ENCODE measurements at regions not wholly inside any gene's neighbourhood (a gene's known extent, or its start where the extent isn't known, plus 50 kb on each side); places are given as distances from the start of the nearest gene placed in this dataset.

DNA sequence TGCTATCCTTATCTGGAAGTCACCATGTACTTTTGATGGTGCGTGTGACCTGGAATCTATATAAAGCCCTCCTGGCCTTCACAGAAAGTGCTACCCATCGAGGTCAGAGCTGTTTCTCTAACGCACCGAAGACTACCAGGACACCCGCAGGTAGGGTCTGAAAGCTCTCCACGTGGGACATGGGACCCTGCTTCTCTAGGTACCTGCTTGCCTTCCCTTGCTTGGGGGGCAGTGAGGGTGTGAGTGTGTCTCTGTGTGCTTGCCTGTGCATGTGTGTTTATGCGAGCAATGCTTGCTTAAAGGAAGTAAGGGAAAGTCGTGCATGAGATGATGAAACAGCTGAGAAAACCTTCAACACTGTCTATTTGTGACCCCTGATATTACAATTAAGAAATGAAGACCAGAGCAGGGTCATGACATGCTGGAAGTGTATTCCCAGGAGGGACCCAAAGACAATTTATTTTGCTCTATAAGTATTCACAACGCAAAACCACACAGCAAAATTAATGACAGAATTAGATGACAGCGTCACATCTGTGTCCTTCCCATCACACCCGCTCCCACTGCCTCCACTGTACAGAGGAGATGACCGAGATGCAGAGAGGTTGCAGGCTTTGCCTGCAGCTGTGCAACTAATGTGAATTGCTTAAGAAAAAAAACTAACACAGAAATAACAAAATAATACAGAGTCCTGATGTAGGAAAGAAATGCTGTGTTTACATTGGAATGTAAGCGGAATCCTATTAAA, 76.4 kb upstream of the HELT start:
- DNase-seq (ENCODE audit: low spot score in 2 of 2) = no peak
- Histone ChIP-seq H3K4me1 (no peaks in the 10 kb centered on the region), H3K4me3 (no peak overlapping the region), H3K9me3 (no peaks in the 10 kb centered on the region), H3K27me3 (ENCODE audit: low read depth) (peaks cover 7% of the 10 kb centered on the region; the same call in 1 of the 2 replicates), H3K36me3 (replicated peaks) (no peaks in the 10 kb centered on the region)
- in situ Hi-C loops (cut with MboI; ENCODE audit: low sequenced_read_pairs) = no loop called here

- no peaks in the 10 kb centered on the region for H3K4me1 ChIP-seq
- in situ Hi-C loops (cut with MboI; ENCODE audit: low sequenced_read_pairs) = no loop called here
Observed at GRCh38 chr4:184942444-184943425, 75.6 kb upstream of the HELT start.

DNA sequence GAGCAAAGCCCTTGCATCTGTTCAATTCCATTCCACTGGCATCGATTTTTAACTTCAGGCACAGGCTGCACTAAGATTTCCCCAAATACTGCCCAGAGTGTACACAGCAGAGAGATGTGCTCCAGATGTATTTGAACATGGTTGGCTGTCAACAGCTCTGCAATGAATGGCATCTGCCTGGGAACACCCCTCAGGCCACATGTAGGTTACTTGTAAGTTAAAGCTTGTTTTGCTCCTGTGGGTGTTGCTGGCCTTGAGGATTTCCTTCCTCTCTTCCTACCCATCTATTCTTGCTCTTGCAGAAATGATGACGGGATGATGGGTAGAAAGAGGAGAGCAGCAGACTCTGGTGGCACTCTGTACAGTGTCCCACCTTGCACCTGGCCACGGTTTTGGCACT, 69.3 kb upstream of the HELT start:
- Histone ChIP-seq H3K36me3 (replicated peaks) (no peaks in the 10 kb centered on the region), H3K27me3 (ENCODE audit: low read depth) (peaks cover 7% of the 10 kb centered on the region; the same call in 1 of the 2 replicates), H3K4me3 (no peak overlapping the region), H3K9me3 (no peaks in the 10 kb centered on the region), H3K4me1 (no peaks in the 10 kb centered on the region)
- in situ Hi-C loops (cut with MboI; ENCODE audit: low sequenced_read_pairs) = no loop called here
- DNase-seq (ENCODE audit: low spot score in 2 of 2) = no peak

More at GRCh38 chr4:184942444-184943425, 75.6 kb upstream of the HELT start:
- H3K9me3 ChIP-seq = no peaks in the 10 kb centered on the region
- DNase-seq (ENCODE audit: low spot score in 2 of 2) = no peak
- H3K27me3 ChIP-seq (ENCODE audit: low read depth) = peaks cover 7% of the 10 kb centered on the region; the same call in 1 of the 2 replicates
- no peaks in the 10 kb centered on the region for H3K36me3 ChIP-seq (replicated peaks)
- no peak overlapping the region for H3K4me3 ChIP-seq

DNA sequence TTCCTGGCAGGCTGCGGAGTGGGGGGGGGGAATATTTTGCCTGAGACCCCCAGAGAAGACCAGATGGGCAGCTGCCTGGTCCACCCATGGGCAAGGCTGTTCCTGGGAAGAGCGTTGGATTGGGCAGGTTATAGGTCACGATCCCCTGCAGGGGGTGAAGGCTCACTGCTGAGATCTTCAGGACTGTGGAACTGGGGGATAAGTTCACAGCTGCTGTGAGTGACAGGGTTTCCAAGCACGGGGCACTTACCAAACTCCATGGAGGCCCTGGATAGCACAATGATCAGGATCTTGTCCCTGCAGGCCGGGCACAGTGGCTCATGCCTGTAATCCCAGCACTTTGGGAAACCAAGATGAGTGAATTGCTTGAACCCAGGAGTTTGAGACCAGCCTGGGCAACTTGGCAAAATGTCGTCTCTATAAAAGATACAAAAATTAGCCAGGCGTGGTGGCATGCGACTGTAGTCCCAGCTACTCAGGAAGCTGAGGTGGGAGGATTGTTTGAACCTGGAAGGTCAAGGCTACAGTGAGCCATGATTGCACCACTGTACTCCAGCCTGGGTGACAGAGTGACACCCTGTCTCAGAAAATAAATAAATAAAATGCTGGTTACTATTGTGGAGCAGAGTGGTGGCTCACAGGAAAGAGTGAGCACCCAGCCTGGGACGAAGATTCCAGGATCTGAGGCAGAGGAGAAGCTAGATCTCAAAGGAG, 68.0 kb upstream of the HELT start:
- H3K9me3 ChIP-seq = no peaks in the 10 kb centered on the region
- H3K27me3 ChIP-seq (ENCODE audit: low read depth) = peaks cover 7% of the 10 kb centered on the region; the same call in 1 of the 2 replicates
- in situ Hi-C loops (cut with MboI; ENCODE audit: low sequenced_read_pairs) = no loop called here
- no peaks in the 10 kb centered on the region for H3K36me3 ChIP-seq (replicated peaks)
- no peak overlapping the region for H3K4me3 ChIP-seq
- H3K4me1 ChIP-seq = no peaks in the 10 kb centered on the region
- no peak for DNase-seq (ENCODE audit: low spot score in 2 of 2)

GRCh38 chr4:184950926-184951325, 67.4 kb upstream of the HELT start:
- no peaks in the 10 kb centered on the region for H3K9me3 ChIP-seq
- no peak for DNase-seq (ENCODE audit: low spot score in 2 of 2)
- no peak overlapping the region for H3K4me3 ChIP-seq
- in situ Hi-C loops (cut with MboI; ENCODE audit: low sequenced_read_pairs) = no loop called here
- H3K4me1 ChIP-seq = no peaks in the 10 kb centered on the region
- H3K27me3 ChIP-seq (ENCODE audit: low read depth) = peaks cover 3% of the 10 kb centered on the region; the same call in 1 of the 2 replicates
- no peaks in the 10 kb centered on the region for H3K36me3 ChIP-seq (replicated peaks)

GRCh38 chr4:184951668-184952160, 66.6 kb upstream of the HELT start:
- no peaks in the 10 kb centered on the region for H3K4me1 ChIP-seq
- in situ Hi-C loops (cut with MboI; ENCODE audit: low sequenced_read_pairs) = no loop called here

DNA sequence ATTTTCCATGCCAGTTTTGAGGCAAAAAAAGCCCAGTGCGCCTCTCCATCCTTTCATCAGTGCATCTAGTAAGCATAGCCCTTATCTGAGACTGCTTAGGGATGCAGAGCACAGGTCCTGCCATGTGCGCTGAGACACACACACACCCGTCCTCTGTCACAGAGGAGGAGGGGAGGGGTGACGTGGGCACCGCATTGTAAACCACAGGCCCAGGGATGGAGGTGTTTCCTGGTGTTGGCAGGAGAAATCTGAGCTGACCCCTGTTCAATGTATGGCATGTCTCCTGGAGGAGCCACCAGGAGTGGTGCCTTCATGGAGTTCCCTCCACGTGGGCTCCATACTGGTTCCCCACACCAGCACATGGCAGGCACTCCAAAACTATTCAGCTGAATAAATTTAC, 65.8 kb upstream of the HELT start:
- no peak for DNase-seq (ENCODE audit: low spot score in 2 of 2)
- H3K36me3 ChIP-seq (replicated peaks) = no peaks in the 10 kb centered on the region
- in situ Hi-C loops (cut with MboI; ENCODE audit: low sequenced_read_pairs) = no loop called here
- H3K9me3 ChIP-seq = no peaks in the 10 kb centered on the region
- H3K4me1 ChIP-seq = no peaks in the 10 kb centered on the region
- H3K4me3 ChIP-seq = no peak overlapping the region
- no peaks in the 10 kb centered on the region for H3K27me3 ChIP-seq (ENCODE audit: low read depth)

More at GRCh38 chr4:184951668-184952160, 66.6 kb upstream of the HELT start:
- DNase-seq (ENCODE audit: low spot score in 2 of 2) = no peak
- Histone ChIP-seq H3K4me3 (no peak overlapping the region), H3K36me3 (replicated peaks) (no peaks in the 10 kb centered on the region), H3K27me3 (ENCODE audit: low read depth) (no peaks in the 10 kb centered on the region), H3K9me3 (no peaks in the 10 kb centered on the region)

- no peaks in the 10 kb centered on the region for H3K9me3 ChIP-seq
- H3K36me3 ChIP-seq (replicated peaks) = no peaks in the 10 kb centered on the region
- in situ Hi-C loops (cut with MboI; ENCODE audit: low sequenced_read_pairs) = no loop called here
- H3K4me1 ChIP-seq = no peaks in the 10 kb centered on the region
- DNase-seq (ENCODE audit: low spot score in 2 of 2) = no peak
- H3K27me3 ChIP-seq (ENCODE audit: low read depth) = no peaks in the 10 kb centered on the region
- no peak overlapping the region for H3K4me3 ChIP-seq
Observed at GRCh38 chr4:184953421-184953945, 64.8 kb upstream of the HELT start.

DNA sequence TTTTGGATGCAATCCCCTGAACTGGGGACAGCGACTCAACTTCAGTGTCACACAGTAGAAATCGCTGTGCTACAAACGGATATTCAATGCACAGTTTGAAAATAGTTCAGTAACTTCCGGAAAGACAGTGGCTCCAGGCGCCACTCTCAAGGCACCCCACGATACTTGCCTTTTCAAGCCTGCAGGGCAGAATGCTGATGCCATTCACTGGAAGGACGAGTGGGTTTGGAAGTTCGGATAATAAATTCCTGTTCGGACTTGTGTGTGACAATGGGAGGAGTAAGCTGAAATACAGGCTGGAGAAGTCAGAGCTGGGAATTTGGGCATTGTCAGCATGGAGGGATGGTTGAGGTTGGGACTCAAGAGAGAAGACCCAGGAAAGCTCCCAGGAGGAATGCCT, 64.3 kb upstream of the HELT start:
- Histone ChIP-seq H3K36me3 (replicated peaks) (no peaks in the 10 kb centered on the region), H3K27me3 (ENCODE audit: low read depth) (no peaks in the 10 kb centered on the region), H3K9me3 (no peaks in the 10 kb centered on the region), H3K4me1 (no peaks in the 10 kb centered on the region), H3K4me3 (no peak overlapping the region)
- DNase-seq (ENCODE audit: low spot score in 2 of 2) = no peak
- in situ Hi-C loops (cut with MboI; ENCODE audit: low sequenced_read_pairs) = no loop called here

DNA sequence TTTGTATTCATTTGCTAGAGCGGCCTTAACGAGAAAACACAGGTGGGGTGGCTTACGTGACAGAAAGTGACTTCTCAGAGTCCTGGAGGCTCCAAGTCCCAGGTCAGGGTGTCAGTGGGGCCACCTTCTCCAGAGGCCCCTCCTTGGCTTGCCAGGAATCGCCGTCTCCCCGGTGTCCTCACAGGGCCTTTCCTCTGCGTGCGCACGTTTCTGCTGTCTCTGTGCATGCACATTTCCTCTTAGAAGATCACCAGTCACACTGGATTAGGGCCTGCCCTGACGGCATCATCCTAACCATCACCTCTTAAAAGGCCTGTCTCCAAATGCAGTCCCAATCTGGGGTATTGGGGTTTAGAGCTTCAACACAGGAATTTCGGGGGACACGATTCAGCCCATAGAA, 63.8 kb upstream of the HELT start:
- in situ Hi-C loops (cut with MboI; ENCODE audit: low sequenced_read_pairs) = no loop called here
- Histone ChIP-seq H3K36me3 (replicated peaks) (no peaks in the 10 kb centered on the region), H3K27me3 (ENCODE audit: low read depth) (no peaks in the 10 kb centered on the region), H3K4me1 (no peaks in the 10 kb centered on the region), H3K9me3 (no peaks in the 10 kb centered on the region), H3K4me3 (no peak overlapping the region)
- no peak for DNase-seq (ENCODE audit: low spot score in 2 of 2)

DNA sequence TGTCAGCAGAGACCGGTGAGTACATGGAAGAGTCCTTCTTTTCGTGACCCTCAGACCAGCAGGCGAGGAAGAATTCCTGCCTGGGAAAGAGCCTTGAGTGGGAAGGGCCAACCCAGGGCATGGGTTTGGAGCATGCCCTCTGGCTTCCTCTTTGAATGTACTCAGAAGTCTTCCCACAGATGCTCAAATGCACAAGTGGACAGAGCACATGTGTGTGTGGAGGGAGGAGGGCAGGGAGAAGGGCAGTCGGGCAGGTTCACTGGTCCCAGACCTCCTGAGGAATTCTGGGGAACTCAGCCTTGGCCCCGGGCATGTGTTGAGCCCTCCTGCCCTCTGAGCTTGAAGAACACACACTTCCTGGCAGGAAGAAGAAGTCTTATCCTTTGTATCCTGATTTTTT, 63.2 kb upstream of the HELT start:
- no peaks in the 10 kb centered on the region for H3K27me3 ChIP-seq (ENCODE audit: low read depth)
- H3K36me3 ChIP-seq (replicated peaks) = no peaks in the 10 kb centered on the region
- DNase-seq (ENCODE audit: low spot score in 2 of 2) = no peak
- no peak overlapping the region for H3K4me3 ChIP-seq
- no peaks in the 10 kb centered on the region for H3K4me1 ChIP-seq
- no peaks in the 10 kb centered on the region for H3K9me3 ChIP-seq
- in situ Hi-C loops (cut with MboI; ENCODE audit: low sequenced_read_pairs) = no loop called here

DNA sequence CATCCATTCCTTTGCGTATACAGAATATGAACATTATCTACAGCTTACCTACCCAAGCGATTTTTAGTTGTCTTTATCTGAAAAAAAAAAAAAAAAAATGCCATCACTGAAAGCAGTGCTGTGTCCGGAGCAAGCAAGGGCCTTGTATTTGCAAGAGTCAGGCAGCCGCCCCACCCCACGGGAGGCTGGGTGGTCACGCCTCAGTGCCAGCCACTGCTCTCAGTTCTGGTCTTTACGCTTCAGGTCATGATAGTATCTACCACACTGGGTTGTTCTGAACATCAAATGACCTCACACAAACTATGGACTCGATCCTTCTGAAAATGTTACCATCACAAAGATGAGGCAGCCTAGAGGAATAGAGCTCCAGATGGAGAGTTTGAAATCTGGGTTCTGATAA, 62.7 kb upstream of the HELT start:
- Histone ChIP-seq H3K36me3 (replicated peaks) (no peaks in the 10 kb centered on the region), H3K9me3 (no peaks in the 10 kb centered on the region), H3K27me3 (ENCODE audit: low read depth) (no peaks in the 10 kb centered on the region), H3K4me1 (no peaks in the 10 kb centered on the region), H3K4me3 (no peak overlapping the region)
- DNase-seq (ENCODE audit: low spot score in 2 of 2) = no peak
- in situ Hi-C loops (cut with MboI; ENCODE audit: low sequenced_read_pairs) = no loop called here

GRCh38 chr4:184957446-184958115, 60.7 kb upstream of the HELT start:
- no peaks in the 10 kb centered on the region for H3K27me3 ChIP-seq (ENCODE audit: low read depth)
- H3K36me3 ChIP-seq (replicated peaks) = no peaks in the 10 kb centered on the region
- H3K4me3 ChIP-seq = no peak overlapping the region
- DNase-seq (ENCODE audit: low spot score in 2 of 2) = no peak
- no peaks in the 10 kb centered on the region for H3K9me3 ChIP-seq
- H3K4me1 ChIP-seq = no peaks in the 10 kb centered on the region
- in situ Hi-C loops (cut with MboI; ENCODE audit: low sequenced_read_pairs) = no loop called here

Measured in HAP-1 (cell line).